Stimulated activated CD4-positive, alpha-beta T cell treated with anti-CD3 and anti-CD28 coated beads, Interleukin-12 subunit alpha, Interleukin-12 subunit beta, amount 100 ng/mL, for 48 hours (primary cell): ENCODE measurements at regions not wholly inside any gene's neighbourhood (a gene's known extent, or its start where the extent isn't known, plus 50 kb on each side); places are given as distances from the start of the nearest gene placed in this dataset.

Experiments used
- DNase-seq, 3 donors: peaks; one replicate each; pipeline ENCODE4 v3.0.0-alpha.2; 2020; ENCODE audit warnings: low read depth in 2 of 3, low spot score in 1 of 3

GRCh38 chr11:70859180-70859579, 393.2 kb downstream of the SHANK2 start:
- DNase-seq, result no peak

GRCh38 chr11:70860888-70861287, 391.5 kb downstream of the SHANK2 start:
- DNase-seq, result no peak

- DNase-seq, result no peak
Measured at GRCh38 chr11:70861559-70861958, 390.8 kb downstream of the SHANK2 start.

GRCh38 chr11:70862093-70862492, 390.3 kb downstream of the SHANK2 start:
- no peak for DNase-seq

GRCh38 chr11:70863186-70863585, 389.2 kb downstream of the SHANK2 start:
- no peak for DNase-seq

GRCh38 chr11:70863993-70864392, 388.4 kb downstream of the SHANK2 start:
- DNase-seq, result no peak

GRCh38 chr11:70865356-70865755, 387.0 kb downstream of the SHANK2 start:
- no peak for DNase-seq

- DNase-seq, result no peak
Measured at GRCh38 chr11:70866834-70867233, 385.5 kb downstream of the SHANK2 start.

GRCh38 chr11:70867281-70868047, 384.9 kb downstream of the SHANK2 start:
- DNase-seq, result no peak

DNA sequence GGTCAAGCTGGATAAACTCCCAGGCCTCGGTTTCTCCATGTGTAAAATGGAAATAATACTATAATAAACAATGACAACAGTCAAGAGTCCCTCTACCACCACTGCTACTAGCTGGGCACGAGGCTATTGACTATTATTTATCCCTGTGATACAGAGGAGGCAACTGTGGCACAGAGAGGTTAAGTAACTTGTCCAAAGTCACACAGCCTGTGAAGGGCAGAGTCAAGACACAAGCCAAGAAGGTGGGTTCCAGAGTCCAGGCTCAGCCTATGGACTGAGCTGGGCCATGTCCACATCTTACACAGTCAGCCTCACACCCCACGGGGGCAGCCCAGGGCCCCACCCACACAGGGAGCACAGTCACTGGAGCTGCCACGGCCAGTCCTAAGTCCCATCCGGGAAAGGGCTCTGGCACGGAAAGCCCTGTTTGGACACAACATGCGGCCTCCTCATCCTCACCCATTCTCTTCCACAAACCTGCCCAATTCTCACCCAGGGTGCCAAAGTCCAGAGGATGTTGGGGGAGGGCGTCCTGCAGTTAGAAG, 384.0 kb downstream of the SHANK2 start:
- no peak for DNase-seq

DNA sequence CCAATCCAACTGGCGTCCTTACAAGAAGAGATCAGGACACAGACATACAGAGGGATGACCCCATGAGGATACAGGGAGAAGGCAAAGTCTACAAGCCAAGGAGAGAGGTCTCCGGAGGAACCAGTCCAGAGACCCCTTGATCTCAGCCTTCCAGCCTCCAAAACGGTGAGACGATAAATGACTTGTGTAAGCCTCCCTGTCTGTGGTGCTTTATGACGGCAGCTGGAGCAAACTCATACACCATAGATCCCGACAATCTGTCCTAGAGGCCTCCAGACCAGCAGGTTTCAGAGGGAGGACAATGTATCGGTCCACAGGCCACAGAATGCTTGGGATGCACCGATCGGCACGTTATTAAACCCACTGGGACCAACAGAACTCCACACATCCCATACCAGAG, 383.3 kb downstream of the SHANK2 start:
- DNase-seq, result no peak

DNA sequence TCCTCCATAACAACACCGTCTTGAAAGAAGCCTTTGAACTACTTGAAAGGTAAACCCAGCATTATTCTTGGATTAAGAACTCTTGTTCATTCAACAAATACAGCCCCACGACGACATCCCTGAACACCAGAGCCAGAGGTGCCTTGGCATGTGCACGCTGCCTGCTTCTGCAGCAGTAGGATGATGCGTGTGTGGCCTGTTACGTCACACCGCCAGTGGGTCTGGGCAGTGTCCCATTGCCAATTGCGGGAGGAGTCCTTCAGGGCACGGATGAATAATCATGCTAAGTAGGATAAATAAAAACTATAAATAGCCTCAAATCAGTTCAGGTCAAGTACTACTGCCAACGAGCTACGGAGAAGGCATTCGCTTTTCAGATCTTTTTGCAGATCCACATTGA, 380.5 kb downstream of the SHANK2 start:
- DNase-seq, result no peak

DNA sequence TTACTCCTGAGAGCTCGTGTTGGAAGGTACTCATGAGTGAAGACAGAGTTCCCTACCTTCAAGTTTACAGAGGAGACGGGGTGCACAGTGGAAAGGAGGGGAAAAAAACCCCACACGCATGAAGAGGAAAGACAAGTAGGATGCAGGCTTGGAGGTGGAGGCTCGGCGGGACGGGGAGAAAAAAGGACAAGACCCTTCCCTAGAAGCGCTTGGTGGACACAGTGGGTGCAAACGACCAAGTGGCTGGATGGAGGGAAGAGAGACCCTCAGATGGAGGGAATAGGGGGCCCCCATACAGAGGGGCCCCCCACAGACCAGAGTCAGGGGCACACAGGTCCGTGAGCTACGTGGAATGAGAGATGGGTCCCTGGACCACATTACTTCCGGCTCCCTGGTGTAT, 380.1 kb downstream of the SHANK2 start:
- DNase-seq, result no peak

- no peak for DNase-seq
Measured at GRCh38 chr11:70872955-70873735, 379.2 kb downstream of the SHANK2 start.

DNA sequence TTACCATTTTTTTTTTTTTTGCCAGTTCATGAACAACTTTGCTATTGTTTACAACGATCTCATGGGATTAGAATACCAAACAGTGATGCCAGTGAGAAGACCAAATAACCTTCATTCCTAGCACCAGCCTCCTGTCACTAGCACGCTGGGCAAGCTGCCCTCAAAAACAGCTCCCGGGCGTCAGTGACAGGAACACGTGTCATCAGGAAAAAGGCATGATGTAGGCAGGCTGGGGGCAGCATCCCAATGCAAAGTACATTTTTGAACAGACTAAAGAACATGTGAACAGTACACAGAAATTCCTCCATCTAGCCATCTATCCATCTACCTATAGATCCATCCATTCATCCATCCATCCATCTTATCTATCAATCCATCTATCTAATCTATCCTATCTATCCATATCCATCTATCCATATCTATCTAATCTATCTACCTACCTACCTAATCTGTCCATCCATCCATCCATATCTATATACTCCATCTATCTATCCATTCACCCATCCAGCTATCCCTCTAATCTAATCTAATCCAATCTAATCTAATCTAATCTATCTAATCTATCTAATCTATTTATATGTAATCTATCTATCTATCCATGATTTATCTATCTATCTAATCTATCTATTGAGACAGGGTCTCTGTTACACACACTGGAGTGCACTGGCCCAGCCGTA, 378.5 kb downstream of the SHANK2 start:
- no peak for DNase-seq

- DNase-seq, result no peak
Measured at GRCh38 chr11:70876685-70877084, 375.7 kb downstream of the SHANK2 start.

- no peak for DNase-seq
Measured at GRCh38 chr11:70877151-70877550, 375.2 kb downstream of the SHANK2 start.

GRCh38 chr11:70878366-70878765, 374.0 kb downstream of the SHANK2 start:
- no peak for DNase-seq

DNA sequence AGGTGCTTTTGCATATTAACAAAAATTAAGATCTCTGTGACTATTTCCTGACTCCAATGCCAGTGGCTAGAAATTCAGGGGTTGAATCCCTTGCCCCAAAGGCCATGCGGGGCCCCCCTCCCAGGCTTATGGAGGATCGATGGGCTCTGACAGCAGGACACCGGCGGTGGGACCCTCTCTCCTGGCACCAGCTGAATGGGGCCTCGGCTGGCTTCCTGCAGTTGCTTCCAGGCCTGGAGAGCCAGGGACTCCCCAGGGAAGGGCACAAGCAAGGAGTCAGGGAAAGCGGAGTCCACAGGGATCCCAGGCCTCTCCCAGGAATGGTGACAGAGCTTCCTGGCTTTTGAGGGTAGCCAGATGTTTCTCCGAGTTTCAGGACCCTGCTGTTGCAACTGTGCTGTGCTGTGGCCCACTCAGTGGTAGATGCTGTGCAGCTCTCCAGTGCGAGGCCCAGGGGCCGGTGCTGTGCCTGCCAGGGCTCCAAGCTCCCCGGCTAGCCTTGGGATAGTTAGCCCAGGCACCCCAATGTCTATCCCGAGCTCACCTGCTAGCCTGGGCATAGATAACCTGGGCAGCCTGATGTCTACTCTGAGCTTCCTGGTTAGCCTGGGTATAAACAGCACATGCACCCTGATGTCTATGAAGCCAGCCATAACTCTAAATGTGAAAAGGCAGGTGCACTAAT, 372.6 kb downstream of the SHANK2 start:
- no peak for DNase-seq

DNA sequence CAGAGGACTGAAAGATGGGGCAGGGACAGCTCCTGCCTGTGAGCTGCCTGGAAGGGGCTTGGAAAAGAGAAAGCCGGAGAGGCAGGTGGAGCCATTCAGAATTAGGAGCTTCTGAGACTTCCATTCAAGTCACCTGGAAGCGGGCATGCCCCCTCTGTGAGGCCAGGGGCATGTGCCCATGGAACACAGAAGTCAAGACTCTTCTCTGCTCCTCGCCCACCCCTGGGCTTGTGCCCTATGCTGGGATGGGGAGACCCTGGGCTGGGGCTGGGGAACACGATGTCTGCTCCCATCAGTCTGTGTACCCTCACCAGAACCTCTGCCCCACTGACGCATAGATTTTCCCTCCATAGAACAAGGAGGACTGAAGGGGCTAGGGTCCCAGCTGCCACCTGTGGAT, 372.0 kb downstream of the SHANK2 start:
- DNase-seq, result no peak
